Ammon's horn (tissue), 1 donor: ENCODE measurements at regions not wholly inside any gene's neighbourhood (a gene's known extent, or its start where the extent isn't known, plus 50 kb on each side); places are given as distances from the start of the nearest gene placed in this dataset.

Experiments used
- DNase-seq: peaks from one replicate; pipeline ENCODE4 v3.0.0-alpha.2; 2016; ENCODE audit warnings: low spot score

DNA sequence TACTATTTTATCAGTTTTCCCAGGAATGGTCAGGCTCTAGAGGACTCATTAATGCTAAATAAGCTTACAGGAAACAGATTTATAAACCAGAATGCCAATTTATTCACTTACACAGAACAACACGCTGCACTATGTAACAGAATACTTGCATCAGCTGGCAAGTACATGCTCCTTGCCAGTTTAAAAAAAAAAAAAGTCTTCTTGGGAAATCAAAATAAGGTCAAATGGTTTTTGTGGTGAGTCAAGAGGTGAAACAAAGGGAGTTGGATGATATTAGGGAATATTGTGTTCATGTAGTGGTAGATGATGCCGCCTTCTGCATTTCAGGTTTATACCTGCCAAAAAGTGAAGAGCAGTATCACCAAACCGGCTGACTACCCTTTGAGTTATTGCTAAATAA lies 1322.1 kb upstream of the ZEB2 start:
- no peak for DNase-seq

DNA sequence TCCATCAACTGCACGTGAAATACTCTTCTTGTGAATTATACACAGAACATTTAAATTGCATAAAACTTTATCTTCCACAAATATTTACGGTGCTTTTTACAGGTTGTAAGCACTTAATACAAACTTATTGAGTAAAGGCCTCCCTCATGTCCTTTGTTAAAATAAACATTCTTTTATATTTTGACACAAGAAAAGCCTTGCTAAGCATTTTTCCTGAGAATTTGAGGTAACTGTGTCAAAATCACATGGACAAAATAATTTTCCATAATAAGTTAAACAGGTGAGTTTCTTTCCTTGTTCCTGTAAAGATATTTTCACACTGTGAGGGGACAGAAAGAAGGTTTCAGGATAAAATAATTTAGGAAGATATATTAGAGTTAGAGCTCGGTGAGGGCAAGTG lies 1317.1 kb upstream of the ZEB2 start:
- no peak for DNase-seq

DNA sequence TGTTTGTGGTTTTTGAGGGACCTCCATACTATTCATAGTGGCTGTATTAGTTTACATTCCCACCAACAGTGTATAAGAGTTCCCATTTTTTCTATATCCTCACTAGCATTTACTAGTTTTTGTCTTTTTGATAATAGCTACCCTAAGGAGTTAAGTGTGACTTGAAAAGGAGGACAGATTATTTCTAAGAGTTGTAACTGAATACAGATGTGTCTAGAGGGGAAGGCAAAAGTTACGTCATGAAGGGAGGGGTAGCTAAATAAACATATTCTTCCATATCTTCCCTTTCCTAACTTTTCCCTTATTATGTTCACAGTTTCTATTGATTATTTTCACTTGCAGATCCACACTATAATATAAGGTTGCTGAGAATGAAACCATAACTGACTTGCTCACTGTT lies 1315.7 kb upstream of the ZEB2 start:
- no peak for DNase-seq

DNA sequence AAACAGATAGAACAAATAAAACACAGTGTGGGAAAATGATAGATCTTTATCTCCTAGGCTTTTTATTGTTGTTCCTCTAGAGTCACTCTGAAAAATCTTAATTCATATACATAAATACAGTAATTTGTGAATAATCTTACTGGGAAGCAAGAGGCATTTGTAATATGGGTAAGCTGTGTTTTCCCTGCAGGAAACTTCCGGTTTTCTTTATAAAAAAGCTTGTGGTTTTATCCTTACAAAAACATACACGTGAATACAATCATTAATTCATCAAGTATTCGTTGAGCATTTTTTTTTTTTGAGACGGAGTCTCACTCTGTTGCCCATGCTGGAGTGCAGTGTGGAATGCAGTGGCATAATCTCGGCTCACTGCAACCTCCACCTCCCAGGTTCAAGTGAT lies 1312.8 kb upstream of the ZEB2 start:
- no peak for DNase-seq

DNA sequence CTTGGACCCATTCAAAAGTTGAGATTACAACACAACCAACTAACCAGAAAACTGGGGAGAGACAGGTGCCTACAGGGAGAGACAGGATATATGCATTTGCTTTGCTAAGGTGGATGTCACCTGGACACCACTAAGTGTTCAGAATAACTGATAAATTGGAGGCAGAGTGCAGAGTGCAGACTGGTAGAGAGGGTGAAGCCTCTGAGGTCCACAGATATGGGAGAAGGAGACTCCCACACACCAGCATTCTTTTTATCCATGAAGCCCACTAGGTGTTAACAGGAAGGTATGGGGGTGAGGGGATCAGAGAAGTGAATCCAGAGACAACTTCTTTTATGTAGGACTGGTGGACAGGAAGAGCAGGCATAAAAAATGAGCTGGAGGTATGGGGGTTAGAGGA lies 1310.0 kb upstream of the ZEB2 start:
- no peak for DNase-seq

DNA sequence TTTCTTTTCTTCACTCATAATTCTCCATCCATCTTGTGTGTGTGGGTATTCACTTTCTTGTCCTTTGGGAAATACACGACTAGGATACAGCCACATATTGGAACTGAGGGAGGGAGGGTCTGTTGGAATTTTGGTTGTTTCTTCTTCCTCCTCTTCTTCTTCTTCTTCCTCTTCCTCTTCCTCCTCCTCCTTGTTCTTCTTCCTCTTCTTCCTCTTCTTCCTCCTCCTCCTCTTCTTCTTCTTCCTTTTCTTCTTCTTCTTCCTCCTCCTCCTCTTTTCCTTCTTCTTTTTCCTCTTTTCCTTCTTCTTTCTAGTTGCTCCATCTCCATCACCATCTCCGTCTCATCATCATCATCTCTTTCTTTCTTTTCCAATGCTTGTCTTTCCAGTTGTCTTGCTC lies 1307.3 kb upstream of the ZEB2 start:
- DNase-seq = no peak

DNA sequence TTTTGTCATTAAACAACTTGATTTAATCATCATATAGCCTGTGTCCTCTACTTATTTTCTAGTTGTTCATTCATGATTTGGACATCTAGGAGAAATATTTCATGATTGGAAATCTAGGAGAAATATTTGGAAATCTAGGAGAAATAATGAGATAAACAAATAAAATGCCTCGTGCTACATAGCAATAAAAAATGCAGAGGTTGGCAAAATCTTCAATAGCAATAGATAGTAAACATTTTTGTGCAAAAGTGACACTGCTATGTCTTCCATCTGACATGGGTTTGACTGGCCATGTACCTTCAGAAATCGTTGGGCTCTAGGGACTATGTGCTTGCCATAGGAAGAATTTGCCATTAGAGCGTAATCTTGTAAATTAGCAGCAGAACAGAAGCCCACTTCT lies 1304.5 kb upstream of the ZEB2 start:
- no peak for DNase-seq

DNA sequence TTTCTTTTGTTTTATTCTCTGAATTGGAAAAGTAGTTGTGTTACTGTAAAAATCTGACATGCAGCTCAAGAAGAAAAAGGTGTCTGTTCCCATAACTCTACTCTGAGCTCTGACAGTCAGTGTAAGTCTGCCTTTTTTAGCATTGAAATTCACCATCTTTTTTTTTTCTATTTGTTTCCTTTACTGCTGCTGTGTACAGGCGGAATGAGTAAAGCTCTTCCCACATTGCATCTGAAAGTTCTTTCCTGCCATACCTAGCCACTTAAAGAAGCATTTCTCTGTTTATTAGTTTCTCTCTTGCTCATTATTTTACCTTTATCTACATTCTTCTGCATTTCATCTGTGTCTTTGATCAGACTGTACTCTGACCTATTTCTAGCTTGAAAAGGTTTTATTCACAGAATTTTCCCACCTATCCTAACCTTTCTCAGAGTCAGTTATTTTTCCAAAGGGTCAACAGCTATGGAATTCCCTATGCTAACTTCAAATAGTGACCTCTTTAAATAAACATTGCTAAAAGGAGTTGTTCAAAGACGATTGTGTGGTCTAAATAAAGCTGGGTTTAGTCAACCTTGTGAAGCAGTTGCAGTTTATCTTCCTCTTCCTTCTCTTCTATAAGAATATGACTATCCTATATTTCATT lies 1303.1 kb upstream of the ZEB2 start:
- no peak for DNase-seq

DNA sequence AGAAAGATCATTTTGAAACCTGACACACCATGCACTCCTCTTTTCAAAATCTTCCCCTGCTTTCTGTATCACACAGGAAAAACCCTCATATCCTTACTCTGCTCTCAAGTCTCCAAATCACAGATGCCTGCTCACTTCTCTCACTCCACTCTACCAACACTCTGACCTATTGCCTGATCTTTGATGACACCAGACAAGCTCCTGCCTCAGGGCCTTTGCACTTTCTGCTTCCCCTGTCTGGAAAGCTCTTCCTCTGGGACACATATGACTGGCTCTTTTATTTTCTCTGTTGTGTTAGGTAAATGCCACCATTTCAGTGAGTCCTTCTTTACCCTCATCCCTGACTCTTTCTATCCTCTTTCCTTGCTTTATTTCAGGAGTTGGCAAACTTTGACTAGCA lies 1300.7 kb upstream of the ZEB2 start:
- no peak for DNase-seq

DNA sequence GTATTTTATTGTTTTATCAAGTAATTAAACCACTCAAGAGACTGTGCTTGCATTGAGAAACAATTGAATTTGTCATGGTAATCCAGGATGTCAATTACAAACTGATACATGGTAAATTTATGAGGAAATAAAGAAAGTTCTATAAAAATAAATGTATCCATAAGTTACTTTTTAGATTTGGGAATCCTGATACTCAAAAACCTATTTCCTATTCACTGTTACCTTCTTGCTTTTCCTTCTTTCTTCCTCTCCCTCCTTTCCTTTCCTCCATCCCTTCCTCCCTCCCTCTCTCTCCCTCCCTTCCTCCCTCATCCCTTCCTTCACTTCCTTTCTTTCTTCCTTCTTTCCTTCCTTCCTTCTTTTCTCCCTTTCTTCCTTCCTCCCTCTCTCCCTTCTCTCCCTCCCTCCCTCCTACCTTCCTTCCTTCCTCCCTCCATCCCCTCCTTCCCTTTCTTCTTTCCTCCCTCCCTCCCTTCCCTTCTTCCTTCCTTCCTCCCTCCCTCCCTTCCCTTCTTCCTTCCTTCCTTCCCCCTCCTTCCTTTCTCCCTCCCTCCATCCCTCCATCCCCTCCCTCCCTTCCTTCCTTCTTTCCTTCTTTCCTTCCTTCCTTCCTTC lies 1299.1 kb upstream of the ZEB2 start:
- no peak for DNase-seq

DNA sequence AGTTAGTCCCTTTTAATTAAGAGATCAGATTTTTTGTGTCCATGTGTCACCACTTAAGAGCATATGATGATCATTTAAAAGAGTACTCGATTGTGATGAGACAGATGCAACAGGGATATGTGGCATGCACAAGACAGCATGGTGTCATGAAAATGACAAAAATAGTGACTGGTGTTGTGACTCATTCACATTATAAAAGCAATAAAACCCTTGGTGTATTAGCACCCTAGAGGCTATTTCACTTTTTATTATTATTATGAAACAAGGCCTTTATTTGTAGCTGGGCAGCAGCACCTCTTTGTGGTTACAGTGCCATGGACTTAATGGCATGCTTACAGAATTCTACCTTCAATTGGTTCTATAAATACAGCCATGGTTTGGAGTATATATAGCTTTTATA lies 1296.0 kb upstream of the ZEB2 start:
- no peak for DNase-seq

DNA sequence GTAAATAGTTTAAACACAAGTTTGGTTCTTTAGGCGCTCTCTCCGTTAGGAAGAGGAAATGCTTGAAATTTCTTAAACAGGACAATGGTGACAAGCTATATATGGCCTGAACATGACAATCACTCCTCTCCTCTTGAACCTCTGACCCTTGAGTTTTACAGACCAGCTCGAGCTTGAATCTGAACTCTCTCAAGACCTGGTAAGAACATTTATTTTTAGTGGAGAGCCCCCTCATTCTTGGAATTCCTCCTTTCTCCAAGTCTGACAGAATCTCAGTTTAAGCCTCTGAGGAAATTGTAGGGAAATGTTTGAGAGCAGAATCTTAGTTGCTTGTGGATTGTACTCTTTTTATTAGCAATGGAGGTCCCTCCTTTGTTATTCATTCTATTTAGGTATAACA lies 1293.6 kb upstream of the ZEB2 start:
- no peak for DNase-seq

DNA sequence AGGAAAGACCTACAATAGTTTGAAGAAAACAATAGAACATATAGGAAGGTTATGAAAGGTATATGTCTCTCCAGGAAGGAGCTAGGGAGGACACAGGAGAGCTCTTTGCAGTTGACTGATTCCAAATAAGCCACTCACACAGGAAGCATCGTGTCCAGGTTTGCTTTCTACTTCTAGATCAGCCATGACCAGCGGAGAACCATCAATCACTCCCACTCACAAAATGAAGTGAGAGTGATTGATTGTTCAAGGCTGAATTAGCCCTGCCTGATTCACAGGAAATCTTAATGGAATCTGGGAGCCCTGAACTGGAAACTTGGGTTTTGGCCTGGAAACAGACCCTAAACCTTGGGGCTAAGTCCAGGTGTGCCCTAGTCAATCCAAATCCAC lies 1292.2 kb upstream of the ZEB2 start:
- DNase-seq = no peak

DNA sequence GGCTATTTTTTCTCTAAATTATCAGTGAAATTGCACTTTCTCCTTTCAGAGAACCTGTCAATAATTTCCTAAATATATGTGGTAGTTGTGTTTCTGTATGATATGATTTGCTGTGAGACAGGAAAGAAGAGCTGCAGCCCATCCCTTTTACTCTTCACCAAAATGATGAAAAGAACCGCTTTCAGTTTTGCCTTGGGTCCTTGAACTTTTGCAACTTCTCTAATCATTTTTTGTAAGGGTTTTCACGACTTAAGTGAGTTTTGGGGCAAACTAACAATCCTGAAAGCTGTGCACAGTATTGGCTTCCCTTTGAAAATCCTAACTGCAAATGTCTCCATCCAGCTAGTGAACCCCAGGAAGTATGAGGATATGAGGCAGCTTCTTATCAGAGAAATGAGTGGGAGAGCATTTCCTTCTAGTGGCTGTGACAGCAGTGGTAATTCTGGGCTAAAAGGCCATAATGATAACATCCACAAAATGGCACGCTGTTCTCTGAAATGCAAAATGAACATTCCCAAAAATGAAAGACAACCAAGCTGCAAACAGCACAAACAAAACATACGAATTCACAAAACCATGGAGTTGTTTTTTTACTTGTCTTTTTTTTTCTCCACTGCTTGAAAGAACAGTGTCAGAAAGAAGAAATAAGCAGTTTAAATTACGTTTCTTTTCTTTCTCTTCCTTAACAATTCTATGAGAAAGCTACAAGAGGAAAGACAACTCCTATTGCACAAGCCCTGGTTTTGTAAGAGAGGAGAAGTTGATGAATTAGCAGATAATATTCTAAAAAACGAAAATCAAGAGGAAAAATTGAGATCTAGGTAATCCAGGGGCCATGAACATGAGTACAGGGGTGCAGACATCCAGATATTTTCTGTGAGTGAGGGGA lies 1291.6 kb upstream of the ZEB2 start:
- no peak for DNase-seq

DNA sequence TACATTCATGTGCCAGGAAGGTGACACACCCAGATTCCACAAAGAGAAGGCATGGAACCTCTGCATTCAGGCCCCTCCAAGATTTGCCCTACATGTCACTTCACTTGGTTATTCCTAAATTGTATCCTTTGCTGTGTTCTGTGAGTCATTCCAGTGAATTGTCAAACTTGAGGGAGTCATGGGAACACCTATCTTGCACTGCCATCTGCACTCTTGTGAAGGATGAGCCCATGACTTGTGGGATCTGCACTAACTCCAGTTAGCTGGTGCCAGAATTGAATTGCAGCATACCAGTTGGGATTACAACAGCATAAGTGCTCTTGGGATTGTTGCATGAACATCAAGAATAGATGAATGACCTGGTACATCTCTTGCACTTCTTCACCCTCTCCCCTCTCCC lies 1288.0 kb upstream of the ZEB2 start:
- DNase-seq = no peak

DNA sequence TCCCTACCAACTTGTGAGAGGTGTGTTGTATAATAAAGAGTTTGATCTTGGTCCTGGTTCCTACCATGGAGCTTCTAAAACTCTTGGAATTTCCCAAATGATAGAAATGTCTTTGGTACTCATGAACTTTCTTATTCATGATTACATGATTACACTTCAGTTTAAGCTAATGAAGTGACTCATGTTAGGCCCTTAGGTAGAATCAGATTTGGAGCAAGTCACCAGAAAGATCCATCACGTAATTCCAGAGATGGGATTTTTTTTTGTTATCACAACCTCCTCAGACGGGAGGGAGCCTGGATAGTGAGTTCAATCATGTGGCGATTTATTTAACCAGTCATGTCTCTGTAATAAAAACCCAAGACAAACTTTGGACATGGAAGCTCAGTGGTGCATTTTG lies 1287.6 kb upstream of the ZEB2 start:
- no peak for DNase-seq

DNA sequence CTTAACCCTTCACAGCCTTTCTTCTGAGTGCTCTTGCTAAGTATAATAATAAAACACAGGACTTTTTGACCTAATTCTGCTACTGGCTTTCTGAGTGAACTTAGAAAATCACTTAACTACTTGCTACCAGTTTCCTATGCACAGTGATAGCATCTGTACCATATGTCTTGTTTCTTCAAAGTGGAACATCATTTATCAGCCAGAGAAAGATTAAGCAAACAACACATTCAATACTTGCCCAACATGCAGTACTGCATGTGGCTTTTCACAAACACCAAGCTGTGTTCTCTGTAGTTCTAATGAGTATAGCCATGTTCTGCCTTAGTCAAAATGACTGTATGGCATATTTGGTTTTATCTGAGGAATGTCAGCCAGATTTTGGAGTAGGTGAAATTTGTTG lies 1286.6 kb upstream of the ZEB2 start:
- no peak for DNase-seq

DNA sequence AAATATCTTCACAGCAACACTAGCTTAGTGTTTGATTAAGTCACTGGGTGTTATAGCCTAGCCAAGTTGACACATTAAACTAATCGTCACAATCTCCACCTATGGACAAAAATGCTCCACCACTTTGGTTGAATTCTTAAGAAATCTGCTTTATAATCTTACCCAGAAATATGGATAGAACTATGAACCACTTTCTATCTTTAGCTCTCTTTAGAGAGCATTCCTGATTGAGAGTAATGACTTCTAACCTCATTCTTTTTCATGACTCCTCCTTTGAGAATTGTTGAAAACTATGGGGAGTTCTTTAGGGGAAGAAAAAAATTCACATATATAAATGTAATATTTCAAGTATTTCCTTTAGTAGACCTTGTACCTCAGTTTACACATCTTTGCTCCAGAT lies 1282.2 kb upstream of the ZEB2 start:
- DNase-seq = no peak

DNA sequence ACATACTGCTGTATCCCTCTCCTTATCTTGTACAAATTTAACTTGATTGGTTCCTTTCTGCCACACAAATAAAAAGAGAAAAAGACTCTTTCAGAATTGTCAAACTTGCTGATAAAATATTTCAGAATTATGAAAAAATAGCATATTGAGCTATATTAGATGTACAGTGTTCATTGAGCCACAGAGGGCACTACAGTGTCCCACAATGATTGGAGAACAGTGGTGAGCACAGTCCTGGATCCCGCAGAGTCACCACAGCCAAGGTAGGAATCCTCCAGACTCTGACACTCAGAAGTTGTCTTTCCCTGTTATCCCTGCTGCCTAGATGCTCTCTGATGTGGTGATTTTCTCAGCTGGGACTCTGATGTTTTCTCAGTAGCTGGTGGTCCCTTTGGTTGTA lies 1281.3 kb upstream of the ZEB2 start:
- DNase-seq = no peak

DNA sequence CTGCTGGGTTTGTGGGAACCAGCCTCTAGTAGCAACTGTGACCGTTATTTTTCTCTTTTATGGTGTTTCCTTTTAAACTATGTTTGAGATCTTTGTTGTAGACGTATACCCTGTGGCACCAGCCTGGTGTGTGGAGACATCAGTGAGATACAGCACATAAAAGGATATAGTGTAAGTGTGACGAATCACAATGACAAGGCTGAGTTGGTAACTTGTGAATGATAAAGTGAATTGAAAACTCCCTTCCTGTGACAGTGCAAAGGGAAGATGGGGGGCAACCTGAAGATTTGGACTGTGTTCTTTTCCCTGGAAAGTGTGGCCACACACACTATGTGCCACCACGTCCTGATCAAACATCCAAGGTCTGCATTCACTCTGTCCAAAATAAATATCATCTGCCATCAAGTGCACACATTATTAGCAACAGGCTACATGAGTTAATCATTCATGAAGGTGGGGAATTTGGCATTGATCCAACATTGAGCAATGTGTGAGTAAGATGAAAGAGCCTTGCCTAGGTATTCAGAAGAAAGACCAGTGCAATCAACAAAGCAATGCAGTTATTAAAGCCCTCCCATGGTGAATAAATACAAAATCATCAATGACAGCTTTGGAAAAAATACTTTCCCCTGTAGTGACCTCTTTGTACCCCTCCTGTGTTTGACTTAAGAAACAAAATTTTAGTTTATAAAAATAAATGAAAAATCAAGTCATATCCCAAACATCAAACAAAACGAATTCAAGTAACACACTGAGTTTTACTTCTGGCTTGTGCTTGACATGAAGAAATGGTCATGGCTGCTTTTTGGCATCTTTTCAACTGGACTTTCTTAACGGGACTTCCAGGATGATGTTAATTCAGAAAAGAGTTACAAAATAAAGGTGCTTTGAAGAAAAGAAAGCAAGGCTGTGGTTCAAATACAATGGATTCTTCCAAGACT lies 1280.5 kb upstream of the ZEB2 start:
- no peak for DNase-seq

DNA sequence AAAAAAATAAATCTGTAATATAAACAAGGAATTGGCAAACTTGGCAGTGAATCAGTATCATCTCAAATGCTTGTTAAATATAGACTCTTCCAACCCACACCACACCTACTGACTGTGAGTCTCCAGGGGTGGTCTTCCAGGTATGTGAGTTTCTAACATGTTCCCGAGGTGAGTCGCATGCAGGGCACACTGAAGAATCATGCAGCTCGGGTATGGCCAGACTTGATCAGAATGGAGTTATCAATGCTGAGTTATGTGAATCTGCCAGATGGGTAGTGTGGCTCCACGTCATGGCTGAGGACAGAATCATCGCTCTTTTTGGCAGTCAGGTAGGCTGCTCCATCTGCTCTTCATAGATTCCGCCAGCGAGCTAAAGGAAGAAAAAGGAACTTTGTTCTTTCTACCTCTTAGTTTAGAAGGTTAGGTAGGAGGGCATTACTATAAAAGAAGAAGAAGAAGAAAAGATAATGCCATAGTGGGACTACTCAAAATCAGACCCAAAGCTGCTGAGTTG lies 1279.7 kb upstream of the ZEB2 start:
- DNase-seq = peak; percentile 35

DNA sequence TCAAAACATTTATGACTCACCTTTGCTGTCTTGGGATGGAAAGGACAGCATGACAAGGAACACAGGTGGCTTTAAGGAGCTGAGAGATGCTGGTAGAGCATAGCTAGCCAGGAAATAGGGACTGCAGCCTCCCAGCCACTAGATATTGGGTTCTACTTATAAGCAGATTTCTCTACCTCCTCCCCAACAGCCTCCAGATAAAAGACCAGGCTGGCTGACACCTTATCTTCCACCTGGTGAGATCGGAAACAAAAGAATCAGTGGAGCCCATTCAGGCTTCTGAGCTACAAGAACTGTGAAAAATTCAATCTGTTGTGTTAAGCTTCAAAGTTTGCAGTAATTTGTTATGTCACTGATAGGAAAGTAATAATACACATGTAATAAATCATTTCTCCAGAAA lies 1278.5 kb upstream of the ZEB2 start:
- no peak for DNase-seq
